WTC11 (cell line): ENCODE measurements at regions not wholly inside any gene's neighbourhood (a gene's known extent, or its start where the extent isn't known, plus 50 kb on each side); places are given as distances from the start of the nearest gene placed in this dataset.
"Not testable (repeated sequence)": the region's sequence is repeated elsewhere in the genome, so short reads cannot be mapped to it uniquely, and the experiment has no call there.

Experiments used
- CREM ChIP-seq: sonication (generic); formaldehyde crosslinking; IDR thresholded peaks from 2 replicates; pipeline ENCODE4 v1.8.1; 2022; ENCODE audit warnings: mild to moderate bottlenecking, missing genetic modification reagents, moderate library complexity
- ESRRA ChIP-seq: sonication (generic); formaldehyde crosslinking; IDR thresholded peaks from 2 replicates; pipeline ENCODE4 v1.8.1; 2022; ENCODE audit warnings: mild to moderate bottlenecking, missing genetic modification reagents, borderline replicate concordance
- IRF2 ChIP-seq: sonication (generic); formaldehyde crosslinking; IDR thresholded peaks from 2 replicates; pipeline ENCODE4 v1.8.0; 2022; ENCODE audit warnings: low read depth, missing genetic modification reagents, borderline replicate concordance
- JUN ChIP-seq: sonication (generic); formaldehyde crosslinking; IDR thresholded peaks from 2 replicates; pipeline ENCODE4 v1.8.0; 2023; ENCODE audit warnings: mild to moderate bottlenecking, missing genetic modification reagents
- NFYB ChIP-seq: sonication (generic); formaldehyde crosslinking; conservative IDR thresholded peaks from 2 replicates; pipeline ENCODE4 v1.8.0; 2022; ENCODE audit warnings: low read depth, missing genetic modification reagents
- PRRX2 ChIP-seq: fragments of 250-450 bp; sonication (Bioruptor Pico); IDR thresholded peaks from 2 replicates; pipeline ENCODE4 v1.8.0; 2021; ENCODE audit warnings: mild to moderate bottlenecking
- TCF7 ChIP-seq: sonication (generic); formaldehyde crosslinking; IDR thresholded peaks from 2 replicates; pipeline ENCODE4 v1.8.0; 2022; ENCODE audit warnings: mild to moderate bottlenecking, low read depth, missing genetic modification reagents, moderate library complexity
- ZNF121 ChIP-seq: sonication (generic); formaldehyde crosslinking; IDR thresholded peaks from 2 replicates; pipeline ENCODE4 v1.8.0; 2023; ENCODE audit warnings: missing genetic modification reagents
- TF ChIP-seq, protein P1 (sequence below): fragments of 250-450 bp; sonication (Bioruptor Pico); conservative IDR thresholded peaks from 2 replicates; pipeline ENCODE4 v1.9.0; 2021; ENCODE audit warnings: mild to moderate bottlenecking
- TF ChIP-seq, protein P2 (sequence below): sonication (generic); formaldehyde crosslinking; conservative IDR thresholded peaks from 2 replicates; pipeline ENCODE4 v1.8.1; 2022; ENCODE audit warnings: mild to moderate bottlenecking, missing genetic modification reagents
- TF ChIP-seq, protein P3 (sequence below): fragments of 200-600 bp; IDR thresholded peaks from 2 replicates; pipeline ENCODE4 v1.8.0; 2022; ENCODE audit warnings: antibody characterized with exemption
- TF ChIP-seq, protein P4 (sequence below): sonication (generic); formaldehyde crosslinking; IDR thresholded peaks from 2 replicates; pipeline ENCODE4 v1.8.1; 2022; ENCODE audit warnings: low read depth, missing genetic modification reagents, borderline replicate concordance

DNA sequence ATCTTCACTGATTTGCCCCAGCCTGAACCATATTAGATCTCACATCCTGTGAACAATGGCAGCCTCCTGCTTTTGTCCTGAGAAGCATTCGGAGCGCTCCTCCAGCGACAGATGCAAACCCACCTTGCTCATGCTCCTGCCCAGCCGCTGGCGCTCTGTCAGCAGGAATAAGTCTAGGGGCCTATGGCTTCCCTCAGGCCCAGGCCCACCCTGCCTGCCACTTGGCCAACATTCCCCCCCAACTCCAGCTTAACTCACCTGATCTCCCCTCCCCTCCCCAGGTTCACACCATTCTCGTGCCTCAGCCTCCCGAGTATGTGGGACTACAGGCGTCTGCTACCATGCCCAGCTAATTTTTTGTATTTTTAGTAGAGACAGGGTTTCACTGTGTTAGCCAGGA is 4472.8 kb upstream of the OR11H1 start:
- not testable (repeated sequence) for TF ChIP-seq JUN (CRISPR knock-in tag); ZNF121 (CRISPR knock-in tag); IRF2 (CRISPR knock-in tag); PRRX2 (CRISPR knock-in tag); NFYB (CRISPR knock-in tag); TCF7 (CRISPR knock-in tag); ESRRA; CREM
- TF ChIP-seq, protein P1, sequence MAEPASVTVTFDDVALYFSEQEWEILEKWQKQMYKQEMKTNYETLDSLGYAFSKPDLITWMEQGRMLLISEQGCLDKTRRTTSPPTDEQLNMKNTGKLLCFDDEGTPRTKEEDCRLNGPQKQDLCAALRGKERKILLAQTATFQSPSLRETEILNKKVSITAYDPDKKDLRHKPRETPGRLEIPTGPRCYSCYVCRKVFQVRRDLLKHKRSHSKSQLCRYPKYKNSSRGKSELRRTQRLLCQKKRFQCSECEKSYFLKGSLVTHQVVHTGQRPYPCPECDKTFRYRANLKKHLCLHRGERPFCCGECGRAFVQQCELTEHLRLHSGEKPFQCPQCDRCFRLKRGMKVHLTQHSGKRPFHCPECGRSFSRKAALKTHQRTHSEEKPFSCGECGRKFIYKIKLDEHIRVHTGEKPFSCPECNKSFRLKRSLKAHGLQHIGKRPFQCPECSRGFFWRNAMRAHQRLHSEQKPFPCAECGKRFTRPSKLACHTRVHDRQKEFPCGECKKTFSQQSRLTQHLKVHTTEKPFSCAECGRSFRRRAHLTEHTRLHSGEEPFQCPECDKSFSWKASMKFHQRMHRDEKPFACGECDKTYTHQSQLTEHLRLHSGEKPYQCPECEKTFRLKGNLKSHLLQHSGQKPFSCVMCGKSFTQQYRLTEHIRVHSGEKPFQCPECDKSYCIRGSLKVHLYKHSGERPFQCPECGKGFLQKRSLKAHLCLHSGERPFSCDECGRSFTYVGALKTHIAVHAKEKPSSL = not testable (repeated sequence)
- TF ChIP-seq, protein P2, sequence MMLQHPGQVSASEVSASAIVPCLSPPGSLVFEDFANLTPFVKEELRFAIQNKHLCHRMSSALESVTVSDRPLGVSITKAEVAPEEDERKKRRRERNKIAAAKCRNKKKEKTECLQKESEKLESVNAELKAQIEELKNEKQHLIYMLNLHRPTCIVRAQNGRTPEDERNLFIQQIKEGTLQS = not testable (repeated sequence)
- TF ChIP-seq, protein P3, sequence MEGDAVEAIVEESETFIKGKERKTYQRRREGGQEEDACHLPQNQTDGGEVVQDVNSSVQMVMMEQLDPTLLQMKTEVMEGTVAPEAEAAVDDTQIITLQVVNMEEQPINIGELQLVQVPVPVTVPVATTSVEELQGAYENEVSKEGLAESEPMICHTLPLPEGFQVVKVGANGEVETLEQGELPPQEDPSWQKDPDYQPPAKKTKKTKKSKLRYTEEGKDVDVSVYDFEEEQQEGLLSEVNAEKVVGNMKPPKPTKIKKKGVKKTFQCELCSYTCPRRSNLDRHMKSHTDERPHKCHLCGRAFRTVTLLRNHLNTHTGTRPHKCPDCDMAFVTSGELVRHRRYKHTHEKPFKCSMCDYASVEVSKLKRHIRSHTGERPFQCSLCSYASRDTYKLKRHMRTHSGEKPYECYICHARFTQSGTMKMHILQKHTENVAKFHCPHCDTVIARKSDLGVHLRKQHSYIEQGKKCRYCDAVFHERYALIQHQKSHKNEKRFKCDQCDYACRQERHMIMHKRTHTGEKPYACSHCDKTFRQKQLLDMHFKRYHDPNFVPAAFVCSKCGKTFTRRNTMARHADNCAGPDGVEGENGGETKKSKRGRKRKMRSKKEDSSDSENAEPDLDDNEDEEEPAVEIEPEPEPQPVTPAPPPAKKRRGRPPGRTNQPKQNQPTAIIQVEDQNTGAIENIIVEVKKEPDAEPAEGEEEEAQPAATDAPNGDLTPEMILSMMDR = not testable (repeated sequence)
- TF ChIP-seq, protein P4, sequence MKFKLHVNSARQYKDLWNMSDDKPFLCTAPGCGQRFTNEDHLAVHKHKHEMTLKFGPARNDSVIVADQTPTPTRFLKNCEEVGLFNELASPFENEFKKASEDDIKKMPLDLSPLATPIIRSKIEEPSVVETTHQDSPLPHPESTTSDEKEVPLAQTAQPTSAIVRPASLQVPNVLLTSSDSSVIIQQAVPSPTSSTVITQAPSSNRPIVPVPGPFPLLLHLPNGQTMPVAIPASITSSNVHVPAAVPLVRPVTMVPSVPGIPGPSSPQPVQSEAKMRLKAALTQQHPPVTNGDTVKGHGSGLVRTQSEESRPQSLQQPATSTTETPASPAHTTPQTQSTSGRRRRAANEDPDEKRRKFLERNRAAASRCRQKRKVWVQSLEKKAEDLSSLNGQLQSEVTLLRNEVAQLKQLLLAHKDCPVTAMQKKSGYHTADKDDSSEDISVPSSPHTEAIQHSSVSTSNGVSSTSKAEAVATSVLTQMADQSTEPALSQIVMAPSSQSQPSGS (CRISPR knock-in tag) = not testable (repeated sequence)
